ENCODE measurements at regions not wholly inside any gene's neighbourhood (a gene's known extent, or its start where the extent isn't known, plus 50 kb on each side); places are given as distances from the start of the nearest gene placed in this dataset.

DNA sequence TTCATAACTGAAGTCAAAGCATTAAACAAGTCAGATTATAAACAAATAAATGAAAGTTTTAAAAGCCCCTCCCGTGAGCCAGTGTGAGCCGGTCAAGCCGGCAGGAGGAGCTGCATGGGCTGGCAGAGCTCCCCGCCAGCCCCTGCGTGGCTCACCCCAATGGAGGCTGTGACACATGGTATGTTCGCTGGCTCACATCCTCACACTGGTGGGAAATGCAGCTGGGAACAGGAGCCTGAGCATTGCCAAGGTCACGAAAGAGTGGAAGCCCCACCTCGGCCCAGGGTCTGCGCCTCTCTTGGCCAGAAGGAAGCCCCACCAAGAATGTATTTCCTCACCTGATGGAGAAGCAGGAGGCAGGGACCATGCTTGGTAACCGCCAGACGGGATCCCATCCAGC, 261.7 kb upstream of the TCERG1L start:
- Histone ChIP-seq H2BK15ac (ENCODE audit: low read depth, poor library complexity, severe bottlenecking) (no peak overlapping the region), H2BK12ac (ENCODE audit: low read length in 2 of 2) (no peak overlapping the region), H3K27ac (ENCODE audit: low read length, poor library complexity, severe bottlenecking) (no peak overlapping the region), H2BK5ac (ENCODE audit: low read depth, low read length, poor library complexity, severe bottlenecking) (no peak overlapping the region), H3K4me1 (ENCODE audit: control insufficient read depth, insufficient read depth, low read depth, low read length) (no peaks in the 10 kb centered on the region), H3K23ac (ENCODE audit: low read length in 2 of 2) (no peak overlapping the region), H3K4me3 (ENCODE audit: insufficient read depth in 1 of 2, low read depth in 1 of 2, low read length in 2 of 2) (no peak overlapping the region), H3K27me3 (ENCODE audit: control insufficient read depth in 1 of 2, insufficient read depth in 1 of 2, low read length in 2 of 2) (no peaks in the 10 kb centered on the region), H2AFZ (ENCODE audit: low read depth, low read length) (no peak overlapping the region), H3K36me3 (ENCODE audit: control insufficient read depth in 1 of 2, insufficient read depth in 2 of 2, low read depth in 1 of 2, low read length in 2 of 2) (no peaks in the 10 kb centered on the region), H4K91ac (ENCODE audit: low read length) (no peak overlapping the region), H3K18ac (ENCODE audit: low read depth in 1 of 2, low read length in 2 of 2) (no peak overlapping the region), H3K4me2 (ENCODE audit: low read length, poor library complexity, severe bottlenecking) (no peak overlapping the region), H2AK5ac (ENCODE audit: low read length, severe bottlenecking) (no peak overlapping the region), H4K8ac (ENCODE audit: low read length) (no peak overlapping the region), H3K9me3 (ENCODE audit: control insufficient read depth, low read length) (no peaks in the 10 kb centered on the region), H3K79me1 (replicated peaks; ENCODE audit: low read length, poor library complexity, severe bottlenecking) (no peaks in the 10 kb centered on the region), H3K9ac (ENCODE audit: low read length) (no peak overlapping the region), H2BK120ac (ENCODE audit: low read depth, low read length) (no peak overlapping the region), H3K14ac (ENCODE audit: low read length in 2 of 2) (no peak overlapping the region), H3K4ac (ENCODE audit: low read depth in 1 of 2, low read length in 2 of 2) (no peak overlapping the region)
- 88% methylated on average over 11 of the region's 11 CpGs for WGBS
- DNase-seq = no peak

DNA sequence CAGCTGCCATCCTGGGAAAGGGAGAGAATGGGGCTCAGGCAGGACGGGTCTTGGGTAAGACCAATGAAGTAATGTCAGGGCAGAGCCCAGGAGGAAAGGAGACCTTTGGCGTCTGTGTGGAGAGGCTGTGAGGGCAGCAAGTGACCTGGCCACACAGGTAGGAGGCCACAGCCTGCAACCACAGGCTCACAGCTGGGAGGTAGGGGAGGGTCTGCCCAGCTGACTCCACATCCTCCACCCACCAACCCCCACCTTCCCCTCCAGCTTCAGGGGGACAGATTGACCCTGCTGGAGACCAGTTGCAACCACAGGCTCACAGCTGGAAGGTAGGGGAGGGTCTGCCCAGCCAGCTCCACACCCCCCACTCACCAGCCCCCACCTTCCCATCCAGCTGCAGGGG, 262.2 kb upstream of the TCERG1L start:
- Histone ChIP-seq H3K23ac (ENCODE audit: low read length in 2 of 2) (no peak overlapping the region), H3K4me3 (ENCODE audit: insufficient read depth in 1 of 2, low read depth in 1 of 2, low read length in 2 of 2) (no peak overlapping the region), H3K36me3 (ENCODE audit: control insufficient read depth in 1 of 2, insufficient read depth in 2 of 2, low read depth in 1 of 2, low read length in 2 of 2) (no peaks in the 10 kb centered on the region), H2BK15ac (ENCODE audit: low read depth, poor library complexity, severe bottlenecking) (no peak overlapping the region), H4K8ac (ENCODE audit: low read length) (no peak overlapping the region), H2BK5ac (ENCODE audit: low read depth, low read length, poor library complexity, severe bottlenecking) (no peak overlapping the region), H3K18ac (ENCODE audit: low read depth in 1 of 2, low read length in 2 of 2) (no peak overlapping the region), H2AK5ac (ENCODE audit: low read length, severe bottlenecking) (no peak overlapping the region), H3K9ac (ENCODE audit: low read length) (no peak overlapping the region), H3K27me3 (ENCODE audit: control insufficient read depth in 1 of 2, insufficient read depth in 1 of 2, low read length in 2 of 2) (no peaks in the 10 kb centered on the region), H3K4ac (ENCODE audit: low read depth in 1 of 2, low read length in 2 of 2) (no peak overlapping the region), H4K91ac (ENCODE audit: low read length) (no peak overlapping the region), H3K14ac (ENCODE audit: low read length in 2 of 2) (no peak overlapping the region), H2AFZ (ENCODE audit: low read depth, low read length) (no peak overlapping the region), H3K27ac (ENCODE audit: low read length, poor library complexity, severe bottlenecking) (no peak overlapping the region), H3K9me3 (ENCODE audit: control insufficient read depth, low read length) (no peaks in the 10 kb centered on the region), H3K4me2 (ENCODE audit: low read length, poor library complexity, severe bottlenecking) (no peak overlapping the region), H3K4me1 (ENCODE audit: control insufficient read depth, insufficient read depth, low read depth, low read length) (no peaks in the 10 kb centered on the region), H2BK120ac (ENCODE audit: low read depth, low read length) (no peak overlapping the region), H3K79me1 (replicated peaks; ENCODE audit: low read length, poor library complexity, severe bottlenecking) (no peaks in the 10 kb centered on the region), H2BK12ac (ENCODE audit: low read length in 2 of 2) (no peak overlapping the region)
- WGBS = 88% methylated on average over 1 of the region's 2 CpGs
- no peak for DNase-seq

- Histone ChIP-seq H2AK5ac (ENCODE audit: low read length, severe bottlenecking) (no peak overlapping the region), H4K8ac (ENCODE audit: low read length) (no peak overlapping the region)
- WGBS = 57% methylated on average over 7 of the region's 7 CpGs
Measured at GRCh38 chr10:131574363-131574706, 262.8 kb upstream of the TCERG1L start.

DNA sequence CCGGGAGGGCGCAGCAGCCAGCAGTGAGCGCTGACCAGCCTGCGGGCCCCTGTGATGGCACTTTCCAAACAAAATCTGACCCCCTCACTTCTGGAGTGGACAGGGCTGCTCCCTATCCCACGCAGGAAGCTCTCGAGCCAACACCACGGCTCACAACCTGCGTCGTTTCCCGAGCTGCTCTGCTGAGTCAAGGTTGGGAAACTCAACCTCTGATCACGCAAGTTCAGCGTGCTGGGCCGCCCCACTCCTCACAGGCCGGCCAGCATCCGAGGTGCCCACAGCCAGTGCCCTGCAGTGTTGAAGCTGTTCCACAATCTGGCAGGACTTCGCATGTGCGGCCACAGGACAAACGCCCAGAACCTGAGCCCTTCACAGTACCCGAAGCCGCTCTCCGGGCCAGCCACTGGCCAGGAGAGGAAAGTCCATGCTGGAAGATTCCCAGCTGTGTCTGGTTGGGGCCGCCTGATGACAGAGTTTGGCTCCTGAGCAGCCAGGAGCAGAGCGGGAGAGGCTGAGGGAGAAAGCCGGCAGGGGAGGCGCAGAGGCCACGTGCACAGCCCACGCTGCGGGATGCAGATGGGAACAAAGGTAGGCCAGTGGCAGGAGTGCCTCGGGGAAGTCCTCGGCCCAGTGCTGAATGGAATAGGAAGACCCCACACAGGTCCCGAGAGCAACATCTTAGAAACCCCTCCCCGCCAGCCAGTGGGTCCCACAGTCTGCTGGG, 263.3 kb upstream of the TCERG1L start:
- 88% methylated on average over 32 of the region's 32 CpGs for WGBS
- Histone ChIP-seq H4K91ac (ENCODE audit: low read length) (no peak overlapping the region), H3K27ac (ENCODE audit: low read length, poor library complexity, severe bottlenecking) (no peak overlapping the region), H2BK12ac (ENCODE audit: low read length in 2 of 2) (no peak overlapping the region), H3K4me3 (ENCODE audit: insufficient read depth in 1 of 2, low read depth in 1 of 2, low read length in 2 of 2) (no peak overlapping the region), H2AFZ (ENCODE audit: low read depth, low read length) (no peak overlapping the region), H3K4me1 (ENCODE audit: control insufficient read depth, insufficient read depth, low read depth, low read length) (no peaks in the 10 kb centered on the region), H2BK5ac (ENCODE audit: low read depth, low read length, poor library complexity, severe bottlenecking) (no peak overlapping the region), H3K14ac (ENCODE audit: low read length in 2 of 2) (no peak overlapping the region), H3K79me1 (replicated peaks; ENCODE audit: low read length, poor library complexity, severe bottlenecking) (no peaks in the 10 kb centered on the region), H3K4ac (ENCODE audit: low read depth in 1 of 2, low read length in 2 of 2) (no peak overlapping the region), H3K36me3 (ENCODE audit: control insufficient read depth in 1 of 2, insufficient read depth in 2 of 2, low read depth in 1 of 2, low read length in 2 of 2) (no peaks in the 10 kb centered on the region), H3K4me2 (ENCODE audit: low read length, poor library complexity, severe bottlenecking) (no peak overlapping the region), H2BK15ac (ENCODE audit: low read depth, poor library complexity, severe bottlenecking) (no peak overlapping the region), H3K18ac (ENCODE audit: low read depth in 1 of 2, low read length in 2 of 2) (no peak overlapping the region), H3K9me3 (ENCODE audit: control insufficient read depth, low read length) (no peaks in the 10 kb centered on the region), H2BK120ac (ENCODE audit: low read depth, low read length) (no peak overlapping the region), H4K8ac (ENCODE audit: low read length) (no peak overlapping the region), H3K9ac (ENCODE audit: low read length) (no peak overlapping the region), H2AK5ac (ENCODE audit: low read length, severe bottlenecking) (no peak overlapping the region), H3K23ac (ENCODE audit: low read length in 2 of 2) (no peak overlapping the region), H3K27me3 (ENCODE audit: control insufficient read depth in 1 of 2, insufficient read depth in 1 of 2, low read length in 2 of 2) (no peaks in the 10 kb centered on the region)
- DNase-seq = no peak

More at GRCh38 chr10:131574363-131574706, 262.8 kb upstream of the TCERG1L start:
- Histone ChIP-seq H2AFZ (ENCODE audit: low read depth, low read length) (no peak overlapping the region), H2BK12ac (ENCODE audit: low read length in 2 of 2) (no peak overlapping the region), H3K4ac (ENCODE audit: low read depth in 1 of 2, low read length in 2 of 2) (no peak overlapping the region), H3K9me3 (ENCODE audit: control insufficient read depth, low read length) (no peaks in the 10 kb centered on the region), H3K79me1 (replicated peaks; ENCODE audit: low read length, poor library complexity, severe bottlenecking) (no peaks in the 10 kb centered on the region), H3K4me1 (ENCODE audit: control insufficient read depth, insufficient read depth, low read depth, low read length) (no peaks in the 10 kb centered on the region), H3K36me3 (ENCODE audit: control insufficient read depth in 1 of 2, insufficient read depth in 2 of 2, low read depth in 1 of 2, low read length in 2 of 2) (no peaks in the 10 kb centered on the region), H3K27ac (ENCODE audit: low read length, poor library complexity, severe bottlenecking) (no peak overlapping the region), H3K9ac (ENCODE audit: low read length) (no peak overlapping the region), H2BK15ac (ENCODE audit: low read depth, poor library complexity, severe bottlenecking) (no peak overlapping the region), H3K23ac (ENCODE audit: low read length in 2 of 2) (no peak overlapping the region), H4K91ac (ENCODE audit: low read length) (no peak overlapping the region), H3K27me3 (ENCODE audit: control insufficient read depth in 1 of 2, insufficient read depth in 1 of 2, low read length in 2 of 2) (no peaks in the 10 kb centered on the region), H3K14ac (ENCODE audit: low read length in 2 of 2) (no peak overlapping the region), H2BK120ac (ENCODE audit: low read depth, low read length) (no peak overlapping the region), H3K4me3 (ENCODE audit: insufficient read depth in 1 of 2, low read depth in 1 of 2, low read length in 2 of 2) (no peak overlapping the region), H3K4me2 (ENCODE audit: low read length, poor library complexity, severe bottlenecking) (no peak overlapping the region), H2BK5ac (ENCODE audit: low read depth, low read length, poor library complexity, severe bottlenecking) (no peak overlapping the region), H3K18ac (ENCODE audit: low read depth in 1 of 2, low read length in 2 of 2) (no peak overlapping the region)
- DNase-seq = no peak
